Ascending aorta (tissue), 2 donors: ENCODE measurements at regions not wholly inside any gene's neighbourhood (a gene's known extent, or its start where the extent isn't known, plus 50 kb on each side); places are given as distances from the start of the nearest gene placed in this dataset.

Source experiments
- DNase-seq, 2 donors: peaks; one replicate each; pipeline ENCODE4 v3.0.0-alpha.2; 2019; ENCODE audit warnings: low spot score in 2 of 2
- H3K27ac ChIP-seq, 2 donors: fragments of 200-600 bp; sonication (generic); one replicate each; pipeline ENCODE4 v1.5.1; 2016 to 2017; ENCODE audit warnings: mild to moderate bottlenecking in 1 of 2
- H3K27me3 ChIP-seq: fragments of 200-600 bp; sonication (generic); one replicate; pipeline ENCODE4 v1.5.1; 2017
- H3K36me3 ChIP-seq, 2 donors: fragments of 200-600 bp; sonication (generic); one replicate each; pipeline ENCODE4 v1.5.1; 2016
- H3K4me1 ChIP-seq, 2 donors: fragments of 200-600 bp; sonication (generic); one replicate each; pipeline ENCODE4 v1.5.1; 2016 to 2017; ENCODE audit warnings: mild to moderate bottlenecking in 1 of 2
- H3K4me3 ChIP-seq, 2 donors: fragments of 200-600 bp; sonication (generic); one replicate each; pipeline ENCODE4 v1.5.1; 2016 to 2017; ENCODE audit warnings: mild to moderate bottlenecking in 1 of 2
- H3K9me3 ChIP-seq, 2 donors: fragments of 200-600 bp; sonication (generic); one replicate each; pipeline ENCODE4 v1.5.1; 2016
- intact Hi-C: fragments of 100-400 bp; cut with DNase I; formaldehyde crosslinking; loops from one replicate; pipeline ENCODE4 v1.15.1; 2023
- TF ChIP-seq, protein P1 (sequence below), 3 experiments: fragments of 200-600 bp in 2 of 3; fragments of 450-650 bp in 1 of 3; sonication (generic) in 2 of 3; IDR thresholded peaks; one replicate each; pipeline ENCODE4 v1.5.1; 2016 to 2019; ENCODE audit warnings: antibody characterized with exemption in 3 of 3, mild to moderate bottlenecking in 1 of 3, moderate library complexity in 1 of 3

GRCh38 chr20:11431621-11432020 is 486.1 kb upstream of the BTBD3 start:
- no peaks in the 10 kb centered on the region for H3K36me3 ChIP-seq
- TF ChIP-seq, protein P1, sequence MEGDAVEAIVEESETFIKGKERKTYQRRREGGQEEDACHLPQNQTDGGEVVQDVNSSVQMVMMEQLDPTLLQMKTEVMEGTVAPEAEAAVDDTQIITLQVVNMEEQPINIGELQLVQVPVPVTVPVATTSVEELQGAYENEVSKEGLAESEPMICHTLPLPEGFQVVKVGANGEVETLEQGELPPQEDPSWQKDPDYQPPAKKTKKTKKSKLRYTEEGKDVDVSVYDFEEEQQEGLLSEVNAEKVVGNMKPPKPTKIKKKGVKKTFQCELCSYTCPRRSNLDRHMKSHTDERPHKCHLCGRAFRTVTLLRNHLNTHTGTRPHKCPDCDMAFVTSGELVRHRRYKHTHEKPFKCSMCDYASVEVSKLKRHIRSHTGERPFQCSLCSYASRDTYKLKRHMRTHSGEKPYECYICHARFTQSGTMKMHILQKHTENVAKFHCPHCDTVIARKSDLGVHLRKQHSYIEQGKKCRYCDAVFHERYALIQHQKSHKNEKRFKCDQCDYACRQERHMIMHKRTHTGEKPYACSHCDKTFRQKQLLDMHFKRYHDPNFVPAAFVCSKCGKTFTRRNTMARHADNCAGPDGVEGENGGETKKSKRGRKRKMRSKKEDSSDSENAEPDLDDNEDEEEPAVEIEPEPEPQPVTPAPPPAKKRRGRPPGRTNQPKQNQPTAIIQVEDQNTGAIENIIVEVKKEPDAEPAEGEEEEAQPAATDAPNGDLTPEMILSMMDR (IDR thresholded peaks at IDR 0.05), result no peak
- H3K9me3 ChIP-seq, result no peaks in the 10 kb centered on the region
- H3K4me1 ChIP-seq, result no peaks in the 10 kb centered on the region
- no peaks in the 10 kb centered on the region for H3K27me3 ChIP-seq
- intact Hi-C loops, result no loop called here
- no peak overlapping the region for H3K4me3 ChIP-seq
- DNase-seq, result no peak
- no peak overlapping the region for H3K27ac ChIP-seq

- intact Hi-C loops, result no loop called here
- no peaks in the 10 kb centered on the region for H3K36me3 ChIP-seq
- H3K27ac ChIP-seq, result no peak overlapping the region
- H3K4me1 ChIP-seq, result no peaks in the 10 kb centered on the region
- TF ChIP-seq, protein P1 (IDR thresholded peaks at IDR 0.05), result no peak
- no peaks in the 10 kb centered on the region for H3K9me3 ChIP-seq
- DNase-seq, result no peak
- no peaks in the 10 kb centered on the region for H3K27me3 ChIP-seq
- H3K4me3 ChIP-seq, result no peak overlapping the region
Measured at GRCh38 chr20:11432407-11432806, 485.3 kb upstream of the BTBD3 start.

GRCh38 chr20:11436113-11436905 is 481.4 kb upstream of the BTBD3 start:
- TF ChIP-seq, protein P1 (IDR thresholded peaks at IDR 0.05), result no peak
- no peaks in the 10 kb centered on the region for H3K36me3 ChIP-seq
- no peaks in the 10 kb centered on the region for H3K27me3 ChIP-seq
- no peaks in the 10 kb centered on the region for H3K4me1 ChIP-seq
- no peak for DNase-seq
- H3K4me3 ChIP-seq, result no peak overlapping the region
- intact Hi-C loops, result no loop called here
- H3K27ac ChIP-seq, result no peak overlapping the region
- H3K9me3 ChIP-seq, result no peaks in the 10 kb centered on the region

DNA sequence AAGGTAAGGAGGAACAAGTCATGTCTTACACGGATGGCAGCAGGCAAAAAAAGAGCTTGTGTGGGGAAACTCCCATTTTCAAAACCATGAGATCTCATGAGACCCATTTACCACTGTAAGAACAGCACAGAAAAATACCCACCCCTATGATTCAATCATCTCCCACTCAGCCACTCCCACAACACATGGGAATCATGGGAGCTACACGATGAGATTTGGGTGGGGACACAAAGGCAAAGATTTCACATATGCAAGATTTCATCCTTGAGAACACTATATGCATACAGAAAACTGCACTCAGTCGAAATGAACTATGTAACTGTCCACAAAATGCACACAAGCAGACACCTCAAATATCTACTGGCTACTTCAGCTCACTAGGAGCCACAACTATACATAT is 480.6 kb upstream of the BTBD3 start:
- H3K9me3 ChIP-seq, result no peaks in the 10 kb centered on the region
- no peaks in the 10 kb centered on the region for H3K4me1 ChIP-seq
- no peaks in the 10 kb centered on the region for H3K36me3 ChIP-seq
- intact Hi-C loops, result no loop called here
- DNase-seq, result no peak
- no peak overlapping the region for H3K4me3 ChIP-seq
- H3K27me3 ChIP-seq, result no peaks in the 10 kb centered on the region
- TF ChIP-seq, protein P1 (IDR thresholded peaks at IDR 0.05), result no peak
- H3K27ac ChIP-seq, result no peak overlapping the region

- no peak overlapping the region for H3K4me3 ChIP-seq
- no peaks in the 10 kb centered on the region for H3K36me3 ChIP-seq
- intact Hi-C loops, result no loop called here
- TF ChIP-seq, protein P1 (IDR thresholded peaks at IDR 0.05), result no peak
- H3K27me3 ChIP-seq, result no peaks in the 10 kb centered on the region
- no peaks in the 10 kb centered on the region for H3K4me1 ChIP-seq
- DNase-seq, result no peak
- no peaks in the 10 kb centered on the region for H3K9me3 ChIP-seq
- H3K27ac ChIP-seq, result no peak overlapping the region
Measured at GRCh38 chr20:11437611-11438380, 479.9 kb upstream of the BTBD3 start.
